ENCODE measurements at regions not wholly inside any gene's neighbourhood (a gene's known extent, or its start where the extent isn't known, plus 50 kb on each side); places are given as distances from the start of the nearest gene placed in this dataset.

GRCh38 chr3:14600075-14600474 lies 51.5 kb upstream of the CCDC174 start:
- TF ChIP-seq POLR2A (IDR thresholded peaks at IDR 0.05) = no peak
- intact Hi-C loops (cut with DNase I; ENCODE audit: low total_unique reads) = no loop called here
- H3K27me3 ChIP-seq (replicated peaks in 1 of 7) = peaks cover 12 to 99% (median 39%) of the 10 kb centered on the region in 7 donors
- DNase-seq = no peak
- no peak overlapping the region for H3K27ac ChIP-seq
- WGBS, 5 donors = 63 to 80% (median 68%) methylated on average over 4 of the region's 4 CpGs
- H3K36me3 ChIP-seq = no peaks in the 10 kb centered on the region
- no peak overlapping the region for H3K4me3 ChIP-seq
- peaks cover 0 to 5% (median 0%) of the 10 kb centered on the region in 8 donors for H3K9me3 ChIP-seq
- H3K4me1 ChIP-seq = peaks cover 3 to 20% (median 10%) of the 10 kb centered on the region in 6 donors

DNA sequence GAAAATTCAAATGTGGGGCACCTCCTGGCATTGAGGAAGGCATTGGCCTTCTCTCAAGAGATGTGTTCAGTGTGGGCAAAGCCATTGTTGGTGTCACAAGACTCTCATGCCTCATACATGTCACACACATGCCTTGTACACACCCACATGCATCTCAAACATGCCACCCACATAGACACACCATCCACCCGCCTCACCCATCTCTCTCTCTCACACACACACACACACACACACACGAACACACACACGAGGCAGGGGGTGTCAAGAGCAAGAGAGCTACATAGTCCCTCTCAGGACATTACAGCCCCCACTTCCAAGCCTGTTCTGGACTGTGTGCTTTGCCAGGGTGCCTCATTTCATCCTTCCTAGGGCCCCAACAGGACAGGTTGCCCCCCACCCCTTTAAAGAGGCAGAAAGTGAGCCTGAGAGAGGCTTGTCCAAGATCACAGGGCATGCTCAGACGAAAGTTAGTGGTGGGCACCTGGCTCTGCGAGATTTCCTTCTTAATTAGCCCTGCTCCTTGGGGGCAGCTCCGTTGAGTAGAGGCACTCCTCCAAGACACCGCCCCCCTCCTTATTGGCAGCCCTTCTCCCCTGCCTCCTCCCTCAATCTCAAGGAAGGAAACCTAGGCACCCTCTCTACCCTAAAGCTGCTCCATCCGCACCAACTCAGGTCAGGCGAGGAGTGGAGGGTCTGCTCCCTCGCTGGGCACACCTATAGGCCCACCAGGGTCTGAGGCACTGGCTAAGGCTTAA lies 50.5 kb upstream of the CCDC174 start:
- TF ChIP-seq POLR2AphosphoS5 (IDR thresholded peaks at IDR 0.05) (no peak), POLR2A (IDR thresholded peaks at IDR 0.05) (no peak)
- TF ChIP-seq, protein P1, sequence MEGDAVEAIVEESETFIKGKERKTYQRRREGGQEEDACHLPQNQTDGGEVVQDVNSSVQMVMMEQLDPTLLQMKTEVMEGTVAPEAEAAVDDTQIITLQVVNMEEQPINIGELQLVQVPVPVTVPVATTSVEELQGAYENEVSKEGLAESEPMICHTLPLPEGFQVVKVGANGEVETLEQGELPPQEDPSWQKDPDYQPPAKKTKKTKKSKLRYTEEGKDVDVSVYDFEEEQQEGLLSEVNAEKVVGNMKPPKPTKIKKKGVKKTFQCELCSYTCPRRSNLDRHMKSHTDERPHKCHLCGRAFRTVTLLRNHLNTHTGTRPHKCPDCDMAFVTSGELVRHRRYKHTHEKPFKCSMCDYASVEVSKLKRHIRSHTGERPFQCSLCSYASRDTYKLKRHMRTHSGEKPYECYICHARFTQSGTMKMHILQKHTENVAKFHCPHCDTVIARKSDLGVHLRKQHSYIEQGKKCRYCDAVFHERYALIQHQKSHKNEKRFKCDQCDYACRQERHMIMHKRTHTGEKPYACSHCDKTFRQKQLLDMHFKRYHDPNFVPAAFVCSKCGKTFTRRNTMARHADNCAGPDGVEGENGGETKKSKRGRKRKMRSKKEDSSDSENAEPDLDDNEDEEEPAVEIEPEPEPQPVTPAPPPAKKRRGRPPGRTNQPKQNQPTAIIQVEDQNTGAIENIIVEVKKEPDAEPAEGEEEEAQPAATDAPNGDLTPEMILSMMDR (IDR thresholded peaks at IDR 0.05 in 8 of 11, conservative IDR thresholded peaks at IDR 0.05 in 3 of 11) = no peak
- no peak overlapping the region for H3K27ac ChIP-seq
- H3K9me3 ChIP-seq = peaks cover 0 to 5% (median 0%) of the 10 kb centered on the region in 8 donors
- no peaks in the 10 kb centered on the region for H3K36me3 ChIP-seq
- no peak for DNase-seq
- H3K4me3 ChIP-seq = no peak overlapping the region
- WGBS, 5 donors = 59 to 69% (median 64%) methylated on average over 10 of the region's 10 CpGs
- peaks cover 3 to 11% (median 7%) of the 10 kb centered on the region in 6 donors for H3K4me1 ChIP-seq
- intact Hi-C loops (cut with DNase I; ENCODE audit: low total_unique reads) = no loop called here
- H3K27me3 ChIP-seq (replicated peaks in 1 of 7) = peaks cover 12 to 98% (median 39%) of the 10 kb centered on the region in 7 donors

DNA sequence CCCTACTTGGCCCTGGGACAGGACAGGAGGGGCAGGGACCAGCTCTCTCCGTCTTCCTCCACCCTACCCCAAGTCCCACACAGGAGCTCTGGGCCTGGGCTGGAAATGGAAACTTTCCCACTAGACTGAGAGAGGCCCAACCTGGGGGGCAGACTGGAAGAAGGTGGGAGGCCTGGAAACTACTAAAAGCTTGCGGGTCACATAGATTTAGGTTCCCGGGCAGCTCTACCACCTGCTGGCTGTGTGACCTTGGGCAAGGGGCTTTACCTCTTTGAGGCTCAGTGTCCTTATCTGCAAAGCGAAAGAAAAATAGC lies 49.9 kb upstream of the CCDC174 start:
- intact Hi-C loops (cut with DNase I; ENCODE audit: low total_unique reads) = no loop called here
- H3K4me3 ChIP-seq = no peak overlapping the region
- H3K27me3 ChIP-seq (replicated peaks in 1 of 7) = peaks cover 12 to 96% (median 39%) of the 10 kb centered on the region in 7 donors
- no peaks in the 10 kb centered on the region for H3K36me3 ChIP-seq
- peaks cover 3 to 10% (median 6%) of the 10 kb centered on the region in 6 donors for H3K4me1 ChIP-seq
- TF ChIP-seq POLR2A (IDR thresholded peaks at IDR 0.05) (no peak), POLR2AphosphoS5 (IDR thresholded peaks at IDR 0.05) (no peak)
- TF ChIP-seq, protein P1 (IDR thresholded peaks at IDR 0.05 in 8 of 11, conservative IDR thresholded peaks at IDR 0.05 in 3 of 11) = no peak
- no peak for DNase-seq
- peaks cover 0 to 5% (median 0%) of the 10 kb centered on the region in 8 donors for H3K9me3 ChIP-seq
- no peak overlapping the region for H3K27ac ChIP-seq
- 32 to 53% (median 40%) methylated on average over 3 to 4 of the region's 4 CpGs for whole genome bisulfite sequencing, 5 donors

Measured in spleen (tissue), 11 donors.